Neutrophil (primary cell): ENCODE measurements at regions not wholly inside any gene's neighbourhood (a gene's known extent, or its start where the extent isn't known, plus 50 kb on each side); places are given as distances from the start of the nearest gene placed in this dataset.

Experiments used
- H3K27ac ChIP-seq: fragments of 200-600 bp; sonication (generic); 2 replicates; pipeline ENCODE4 v1.5.1; 2016; ENCODE audit warnings: mild to moderate bottlenecking, moderate library complexity
- H3K27me3 ChIP-seq: fragments of 200-600 bp; sonication (generic); 2 replicates; pipeline ENCODE4 v1.6.0; 2016; ENCODE audit warnings: mild to moderate bottlenecking
- H3K36me3 ChIP-seq: fragments of 200-600 bp; sonication (generic); 2 replicates; pipeline ENCODE4 v1.5.1; 2017
- H3K4me1 ChIP-seq, 2 experiments: fragments of 200-600 bp in 1 of 2; sonication (generic) in 1 of 2; 1 replicate in 1 of 2; 2 replicates in 1 of 2; pipeline versions ENCODE4 v1.5.1 to v1.6.1; 2013 to 2016; ENCODE audit warnings: low read depth in 1 of 2, low read length in 1 of 2, mild to moderate bottlenecking in 1 of 2, moderate library complexity in 1 of 2; ENCODE audit not compliant: control insufficient read depth in 1 of 2, insufficient read depth in 1 of 2
- H3K4me3 ChIP-seq, 2 experiments: fragments of 200-600 bp in 1 of 2; sonication (generic) in 1 of 2; 1 replicate in 1 of 2; 2 replicates in 1 of 2; pipeline ENCODE4 v1.5.1; 2013 to 2016; ENCODE audit warnings: low read depth in 1 of 2, low read length in 1 of 2, mild to moderate bottlenecking in 1 of 2, moderate library complexity in 1 of 2
- H3K9me3 ChIP-seq: fragments of 200-600 bp; sonication (generic); 2 replicates; pipeline ENCODE4 v1.5.1; 2016
- CTCF ChIP-seq: fragments of 200-600 bp; sonication (generic); IDR thresholded peaks from 2 replicates; pipeline ENCODE4 v1.5.1; 2016; ENCODE audit warnings: antibody characterized with exemption

- Histone ChIP-seq H3K9me3 (no peaks in the 10 kb centered on the region), H3K27me3 (no peaks in the 10 kb centered on the region), H3K4me1 (no peaks in the 10 kb centered on the region), H3K36me3 (no peaks in the 10 kb centered on the region), H3K27ac (no peak overlapping the region), H3K4me3 (no peak overlapping the region)
- no peak for TF ChIP-seq CTCF
Observed at GRCh38 chr4:117786566-117786965, 247.7 kb upstream of the NDST3 start.

DNA sequence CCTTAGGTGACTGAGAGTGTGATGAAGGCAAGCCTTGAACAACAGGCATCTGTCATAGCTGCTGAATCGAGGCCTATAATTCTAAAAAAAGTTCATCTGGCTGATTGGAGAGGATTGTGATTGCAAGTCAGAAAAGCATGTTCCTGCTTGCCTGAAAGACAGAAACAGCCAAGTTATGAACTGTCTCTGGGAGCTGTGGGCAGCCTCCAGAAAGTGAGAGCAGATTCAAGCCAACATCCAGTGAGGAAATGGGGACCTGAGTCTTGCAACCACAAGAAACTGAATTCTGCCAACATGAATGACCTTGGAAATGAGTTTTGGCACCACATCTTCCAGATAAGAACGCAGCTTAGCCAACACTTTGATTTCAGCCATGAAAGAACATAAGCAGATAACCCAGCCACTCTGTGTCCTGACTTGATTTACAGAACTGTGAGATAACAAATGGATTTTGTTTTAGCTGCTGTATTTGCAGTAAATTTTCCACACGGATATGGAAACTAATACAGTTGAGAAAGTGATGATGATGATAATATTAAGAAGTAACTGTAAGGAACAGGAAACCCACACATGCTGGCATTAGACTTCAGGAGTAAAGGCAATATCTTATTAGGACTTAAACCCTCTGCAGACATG, 240.3 kb upstream of the NDST3 start:
- Histone ChIP-seq H3K4me3 (no peak overlapping the region), H3K36me3 (no peaks in the 10 kb centered on the region), H3K27ac (no peak overlapping the region), H3K27me3 (no peaks in the 10 kb centered on the region), H3K4me1 (no peaks in the 10 kb centered on the region), H3K9me3 (no peaks in the 10 kb centered on the region)
- no peak for TF ChIP-seq CTCF

GRCh38 chr4:117796677-117797076, 237.6 kb upstream of the NDST3 start:
- H3K36me3 ChIP-seq = no peaks in the 10 kb centered on the region
- no peaks in the 10 kb centered on the region for H3K4me1 ChIP-seq
- TF ChIP-seq CTCF = no peak
- H3K9me3 ChIP-seq = no peaks in the 10 kb centered on the region
- H3K4me3 ChIP-seq = no peak overlapping the region
- no peaks in the 10 kb centered on the region for H3K27me3 ChIP-seq
- H3K27ac ChIP-seq = no peak overlapping the region

DNA sequence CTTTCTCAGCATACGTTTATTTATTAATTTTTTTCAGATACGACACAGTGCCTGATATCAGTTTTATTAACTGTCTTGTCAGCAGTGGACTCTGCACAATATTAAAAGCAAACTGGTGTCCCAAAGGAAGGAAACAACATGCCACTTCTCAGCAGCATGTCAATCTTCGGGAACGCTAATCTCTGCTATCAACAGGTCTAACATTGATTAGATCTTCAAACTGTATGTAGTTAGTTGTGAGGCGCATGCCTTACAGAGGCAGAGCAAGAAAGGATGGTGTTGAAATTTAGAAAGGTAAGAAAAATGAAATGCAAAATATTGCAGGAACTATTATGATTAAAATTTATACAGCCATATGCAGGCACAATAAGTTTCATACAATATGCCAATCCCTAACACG, 233.7 kb upstream of the NDST3 start:
- Histone ChIP-seq H3K9me3 (no peaks in the 10 kb centered on the region), H3K36me3 (no peaks in the 10 kb centered on the region), H3K27ac (no peak overlapping the region), H3K27me3 (no peaks in the 10 kb centered on the region), H3K4me3 (no peak overlapping the region), H3K4me1 (no peaks in the 10 kb centered on the region)
- no peak for TF ChIP-seq CTCF

DNA sequence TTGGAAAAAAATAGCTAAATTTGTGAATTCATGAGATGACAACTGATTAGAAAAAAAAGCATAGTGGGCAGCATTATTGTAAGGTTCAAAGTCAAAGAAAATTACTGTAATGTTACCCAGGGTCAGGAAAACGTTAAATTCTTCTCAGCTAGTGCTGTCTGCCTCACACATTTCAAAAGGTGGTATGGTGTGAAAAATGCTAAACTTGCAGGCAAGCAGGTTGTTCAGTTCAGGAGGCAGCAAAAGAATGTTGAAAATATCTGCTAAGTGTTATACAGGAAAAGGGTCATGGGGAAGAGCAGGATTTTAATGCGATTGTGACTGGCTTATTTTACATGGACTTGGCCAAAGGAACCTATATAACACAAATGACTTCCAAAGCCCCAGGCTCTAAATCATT, 232.5 kb upstream of the NDST3 start:
- Histone ChIP-seq H3K27me3 (no peaks in the 10 kb centered on the region), H3K27ac (no peak overlapping the region), H3K4me1 (no peaks in the 10 kb centered on the region), H3K36me3 (no peaks in the 10 kb centered on the region), H3K4me3 (no peak overlapping the region), H3K9me3 (no peaks in the 10 kb centered on the region)
- no peak for TF ChIP-seq CTCF

DNA sequence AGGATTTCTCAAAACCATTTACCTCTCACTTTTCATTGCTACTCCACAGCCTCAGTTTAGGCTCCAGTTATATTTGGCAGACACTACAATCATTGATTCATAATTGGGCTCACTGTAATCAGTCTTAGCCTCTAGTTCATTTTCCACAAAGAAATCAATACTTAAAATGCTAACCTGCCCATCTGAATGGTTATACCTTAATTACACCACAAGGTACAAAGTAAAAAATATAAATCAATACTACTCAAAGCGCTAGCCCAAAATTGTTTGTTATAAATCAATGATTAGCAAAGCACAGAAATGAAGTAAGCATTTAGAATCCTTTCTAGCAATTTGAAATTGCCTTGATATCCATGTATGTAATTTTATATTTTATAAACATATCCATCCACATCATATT, 222.6 kb upstream of the NDST3 start:
- H3K4me3 ChIP-seq = no peak overlapping the region
- TF ChIP-seq CTCF = no peak
- H3K27me3 ChIP-seq = no peaks in the 10 kb centered on the region
- no peaks in the 10 kb centered on the region for H3K9me3 ChIP-seq
- H3K27ac ChIP-seq = no peak overlapping the region
- H3K36me3 ChIP-seq = no peaks in the 10 kb centered on the region
- no peaks in the 10 kb centered on the region for H3K4me1 ChIP-seq
